ENCODE measurements at regions not wholly inside any gene's neighbourhood (a gene's known extent, or its start where the extent isn't known, plus 50 kb on each side); places are given as distances from the start of the nearest gene placed in this dataset.

DNA sequence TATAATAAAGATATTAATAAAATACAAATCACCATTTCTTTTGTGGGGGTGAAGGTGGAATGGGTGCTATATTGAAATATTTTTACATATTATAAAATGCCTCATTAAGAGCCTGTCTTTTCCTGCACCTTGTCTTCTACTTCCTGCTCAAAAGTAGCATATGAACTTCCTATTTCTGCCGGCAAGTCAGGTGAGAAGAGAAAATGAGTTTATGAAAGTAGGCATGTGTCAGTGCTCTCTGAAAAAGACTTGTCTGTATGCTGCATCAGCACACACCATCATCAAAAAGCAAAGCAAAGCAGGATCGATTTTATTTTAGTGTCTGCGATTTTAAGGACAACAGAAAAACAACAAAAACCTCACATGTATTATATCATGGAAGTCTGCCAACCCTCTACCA, 114.2 kb downstream of the RAP2A start:
- Histone ChIP-seq H3K27me3 (ENCODE audit: control insufficient read depth, insufficient read depth, low read length) (no peaks in the 10 kb centered on the region), H3K36me3 (ENCODE audit: control insufficient read depth, insufficient read depth, low read length) (no peaks in the 10 kb centered on the region), H3K27ac (ENCODE audit: insufficient read depth, low read length, poor library complexity, severe bottlenecking) (no peak overlapping the region), H3K9me3 (ENCODE audit: control insufficient read depth in 2 of 2, low read length in 2 of 2) (no peaks in the 10 kb centered on the region), H3K4me3 (ENCODE audit: low read depth, low read length) (no peak overlapping the region), H3K4me1 (ENCODE audit: control insufficient read depth, insufficient read depth, low read length, poor library complexity, severe bottlenecking) (no peaks in the 10 kb centered on the region)
- Mint-ChIP-seq H3K36me3 (no peaks in the 10 kb centered on the region), H3K4me3 (no peak overlapping the region), H3K27ac (no peak overlapping the region), H3K27me3 (no peaks in the 10 kb centered on the region), H3K9me3 (peaks cover 0 to 3% (median 0%) of the 10 kb centered on the region in 7 donors), H3K4me1 (peaks cover 0 to 3% (median 0%) of the 10 kb centered on the region in 4 donors)
- DNase-seq = no peak
- ATAC-seq (ENCODE audit: low read depth in 2 of 2) = no peak

DNA sequence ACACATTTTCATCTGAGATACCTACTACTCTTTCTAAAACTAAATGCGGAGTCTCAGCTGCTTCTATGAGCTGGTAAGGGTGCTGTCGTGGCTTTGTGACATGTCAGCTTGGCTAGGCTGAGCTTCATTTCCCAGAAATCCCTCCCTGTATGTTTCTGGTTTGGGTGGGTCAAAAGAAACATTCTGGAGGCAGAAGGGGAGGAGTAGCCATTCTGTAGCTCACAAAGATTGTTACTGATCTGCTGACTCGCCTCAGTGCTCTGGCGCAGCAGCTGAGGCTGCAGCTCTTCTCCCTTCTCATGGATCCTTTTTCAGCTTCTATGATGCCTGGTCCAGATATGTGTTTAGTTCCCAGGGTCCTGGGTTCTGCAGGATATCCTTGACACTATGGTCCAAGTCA, 114.7 kb downstream of the RAP2A start:
- H3K36me3 Mint-ChIP-seq = no peaks in the 10 kb centered on the region
- Histone ChIP-seq H3K4me1 (ENCODE audit: control insufficient read depth, insufficient read depth, low read length, poor library complexity, severe bottlenecking) (no peaks in the 10 kb centered on the region), H3K27me3 (ENCODE audit: control insufficient read depth, insufficient read depth, low read length) (no peaks in the 10 kb centered on the region), H3K27ac (ENCODE audit: insufficient read depth, low read length, poor library complexity, severe bottlenecking) (no peak overlapping the region), H3K36me3 (ENCODE audit: control insufficient read depth, insufficient read depth, low read length) (no peaks in the 10 kb centered on the region), H3K9me3 (ENCODE audit: control insufficient read depth in 2 of 2, low read length in 2 of 2) (no peaks in the 10 kb centered on the region), H3K4me3 (ENCODE audit: low read depth, low read length) (no peak overlapping the region)
- H3K27ac Mint-ChIP-seq = no peak overlapping the region
- DNase-seq = no peak
- no peak for ATAC-seq (ENCODE audit: low read depth in 2 of 2)
- H3K4me1 Mint-ChIP-seq = peaks cover 0 to 3% (median 0%) of the 10 kb centered on the region in 4 donors
- no peak overlapping the region for H3K4me3 Mint-ChIP-seq
- peaks cover 0 to 3% (median 0%) of the 10 kb centered on the region in 7 donors for H3K9me3 Mint-ChIP-seq
- H3K27me3 Mint-ChIP-seq = no peaks in the 10 kb centered on the region

DNA sequence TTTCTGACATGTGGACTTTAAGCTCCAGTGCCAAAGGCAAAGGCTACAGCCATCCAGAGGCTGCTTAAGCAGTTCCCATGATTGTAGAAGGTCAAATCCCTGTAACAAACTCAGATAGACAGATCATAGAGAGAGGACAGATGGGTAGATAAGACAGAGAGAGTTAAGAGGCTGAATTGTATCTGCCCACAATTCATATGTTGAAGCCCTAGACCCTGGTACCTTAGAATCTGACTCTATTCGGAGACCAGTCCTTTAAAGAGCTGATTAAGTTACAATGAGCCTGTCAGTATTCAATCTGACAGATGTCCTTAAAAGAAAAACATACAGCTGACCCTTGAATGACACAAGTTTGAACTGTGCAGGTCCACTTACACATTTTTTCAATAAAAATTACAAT, 115.2 kb downstream of the RAP2A start:
- H3K4me1 Mint-ChIP-seq = peaks cover 0 to 3% (median 0%) of the 10 kb centered on the region in 4 donors
- no peak for DNase-seq
- Histone ChIP-seq H3K27ac (ENCODE audit: insufficient read depth, low read length, poor library complexity, severe bottlenecking) (no peak overlapping the region), H3K36me3 (ENCODE audit: control insufficient read depth, insufficient read depth, low read length) (no peaks in the 10 kb centered on the region), H3K27me3 (ENCODE audit: control insufficient read depth, insufficient read depth, low read length) (no peaks in the 10 kb centered on the region), H3K9me3 (ENCODE audit: control insufficient read depth in 2 of 2, low read length in 2 of 2) (no peaks in the 10 kb centered on the region), H3K4me1 (ENCODE audit: control insufficient read depth, insufficient read depth, low read length, poor library complexity, severe bottlenecking) (no peaks in the 10 kb centered on the region), H3K4me3 (ENCODE audit: low read depth, low read length) (no peak overlapping the region)
- no peaks in the 10 kb centered on the region for H3K27me3 Mint-ChIP-seq
- peaks cover 0 to 3% (median 0%) of the 10 kb centered on the region in 7 donors for H3K9me3 Mint-ChIP-seq
- H3K36me3 Mint-ChIP-seq = no peaks in the 10 kb centered on the region
- H3K27ac Mint-ChIP-seq = no peak overlapping the region
- H3K4me3 Mint-ChIP-seq = no peak overlapping the region
- ATAC-seq (ENCODE audit: low read depth in 2 of 2) = no peak

DNA sequence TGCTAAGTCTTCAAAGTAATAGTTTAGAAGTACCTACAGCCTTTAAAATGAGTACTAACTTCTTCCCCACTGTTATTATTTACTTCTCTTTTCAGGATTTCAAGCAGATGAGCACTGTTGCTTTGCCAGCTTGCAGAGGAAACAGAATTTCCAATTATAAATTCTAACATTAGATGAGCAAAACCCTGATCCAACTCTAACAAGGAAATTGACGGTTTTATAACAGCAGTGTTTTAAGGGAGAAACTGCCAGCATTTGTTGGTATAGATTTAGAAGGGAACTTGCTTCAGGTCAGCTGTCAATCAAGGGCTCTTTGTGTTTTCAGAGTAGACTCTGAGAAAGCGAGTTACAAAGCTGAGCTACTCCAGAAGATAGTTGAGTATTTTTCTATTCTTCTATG, 120.5 kb downstream of the RAP2A start:
- H3K27ac Mint-ChIP-seq = no peak overlapping the region
- no peak overlapping the region for H3K4me3 ChIP-seq (ENCODE audit: low read depth, low read length)

DNA sequence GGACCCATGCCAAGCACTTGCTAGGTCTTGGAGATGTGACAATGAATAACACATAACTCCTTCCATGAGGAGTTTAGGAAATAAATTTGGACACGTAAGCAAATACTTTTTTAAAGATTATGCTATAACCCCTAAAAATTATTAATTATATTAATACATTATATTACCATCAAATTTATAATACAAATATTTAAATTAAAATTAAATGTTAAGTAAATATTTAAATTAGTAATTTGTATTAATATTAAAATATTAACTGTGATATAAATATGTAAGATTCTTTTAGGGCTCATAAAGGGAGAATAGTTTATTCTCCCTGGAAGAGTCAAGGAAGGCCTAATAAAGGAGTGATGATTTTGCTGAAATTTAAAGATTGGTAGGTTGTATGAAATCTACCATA, 121.1 kb downstream of the RAP2A start:
- Mint-ChIP-seq H3K4me3 (no peak overlapping the region), H3K27me3 (no peaks in the 10 kb centered on the region), H3K9me3 (peaks cover 0 to 5% (median 0%) of the 10 kb centered on the region in 7 donors), H3K36me3 (no peaks in the 10 kb centered on the region), H3K27ac (no peak overlapping the region), H3K4me1 (no peaks in the 10 kb centered on the region)
- no peak for ATAC-seq (ENCODE audit: low read depth in 2 of 2)
- no peak overlapping the region for H3K4me3 ChIP-seq (ENCODE audit: low read depth, low read length)
- no peak for DNase-seq
- no peaks in the 10 kb centered on the region for H3K36me3 ChIP-seq (ENCODE audit: control insufficient read depth, insufficient read depth, low read length)
- no peaks in the 10 kb centered on the region for H3K9me3 ChIP-seq (ENCODE audit: control insufficient read depth in 2 of 2, low read length in 2 of 2)
- no peak overlapping the region for H3K27ac ChIP-seq (ENCODE audit: insufficient read depth, low read length, poor library complexity, severe bottlenecking)
- no peaks in the 10 kb centered on the region for H3K27me3 ChIP-seq (ENCODE audit: control insufficient read depth, insufficient read depth, low read length)
- no peaks in the 10 kb centered on the region for H3K4me1 ChIP-seq (ENCODE audit: control insufficient read depth, insufficient read depth, low read length, poor library complexity, severe bottlenecking)

More for the DNA sequence above, 120.5 kb downstream of the RAP2A start:
- Histone ChIP-seq H3K36me3 (ENCODE audit: control insufficient read depth, insufficient read depth, low read length) (no peaks in the 10 kb centered on the region), H3K4me1 (ENCODE audit: control insufficient read depth, insufficient read depth, low read length, poor library complexity, severe bottlenecking) (no peaks in the 10 kb centered on the region), H3K27me3 (ENCODE audit: control insufficient read depth, insufficient read depth, low read length) (no peaks in the 10 kb centered on the region), H3K27ac (ENCODE audit: insufficient read depth, low read length, poor library complexity, severe bottlenecking) (no peak overlapping the region), H3K9me3 (ENCODE audit: control insufficient read depth in 2 of 2, low read length in 2 of 2) (no peaks in the 10 kb centered on the region)
- no peak for DNase-seq
- Mint-ChIP-seq H3K4me3 (no peak overlapping the region), H3K9me3 (peaks cover 0 to 5% (median 0%) of the 10 kb centered on the region in 7 donors), H3K36me3 (no peaks in the 10 kb centered on the region), H3K4me1 (no peaks in the 10 kb centered on the region), H3K27me3 (no peaks in the 10 kb centered on the region)
- ATAC-seq (ENCODE audit: low read depth in 2 of 2) = no peak

DNA sequence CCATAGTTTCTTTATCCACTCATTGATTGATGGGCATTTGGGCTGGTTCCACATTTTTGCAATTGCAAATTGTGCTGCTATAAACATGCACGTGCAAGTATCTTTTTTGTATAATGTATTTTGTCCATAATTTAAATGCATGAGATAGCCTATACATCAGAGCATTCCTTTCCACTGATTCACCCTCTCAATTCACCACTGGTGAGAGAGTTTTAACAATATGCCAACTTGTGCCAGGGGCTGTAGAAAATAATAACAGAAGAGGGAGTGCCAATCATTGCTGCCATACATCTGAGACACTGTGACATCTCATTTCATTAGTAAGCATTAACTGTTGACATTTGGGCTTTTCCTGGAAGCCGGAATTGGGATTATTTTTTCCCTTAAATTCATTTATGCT, 125.1 kb downstream of the RAP2A start:
- no peak overlapping the region for H3K4me3 ChIP-seq (ENCODE audit: low read depth, low read length)
- H3K4me1 ChIP-seq (ENCODE audit: control insufficient read depth, insufficient read depth, low read length, poor library complexity, severe bottlenecking) = no peaks in the 10 kb centered on the region
- DNase-seq (no peak), ATAC-seq (ENCODE audit: low read depth in 2 of 2) (no peak)
- H3K9me3 ChIP-seq (ENCODE audit: control insufficient read depth in 2 of 2, low read length in 2 of 2) = no peaks in the 10 kb centered on the region
- H3K9me3 Mint-ChIP-seq = peaks cover 0 to 5% (median 0%) of the 10 kb centered on the region in 7 donors
- no peaks in the 10 kb centered on the region for H3K36me3 Mint-ChIP-seq
- no peak overlapping the region for H3K27ac ChIP-seq (ENCODE audit: insufficient read depth, low read length, poor library complexity, severe bottlenecking)
- H3K27me3 ChIP-seq (ENCODE audit: control insufficient read depth, insufficient read depth, low read length) = no peaks in the 10 kb centered on the region
- H3K27ac Mint-ChIP-seq = no peak overlapping the region
- H3K36me3 ChIP-seq (ENCODE audit: control insufficient read depth, insufficient read depth, low read length) = no peaks in the 10 kb centered on the region
- peaks cover 8% of the 10 kb centered on the region for H3K27me3 Mint-ChIP-seq
- no peaks in the 10 kb centered on the region for H3K4me1 Mint-ChIP-seq
- H3K4me3 Mint-ChIP-seq = no peak overlapping the region

DNA sequence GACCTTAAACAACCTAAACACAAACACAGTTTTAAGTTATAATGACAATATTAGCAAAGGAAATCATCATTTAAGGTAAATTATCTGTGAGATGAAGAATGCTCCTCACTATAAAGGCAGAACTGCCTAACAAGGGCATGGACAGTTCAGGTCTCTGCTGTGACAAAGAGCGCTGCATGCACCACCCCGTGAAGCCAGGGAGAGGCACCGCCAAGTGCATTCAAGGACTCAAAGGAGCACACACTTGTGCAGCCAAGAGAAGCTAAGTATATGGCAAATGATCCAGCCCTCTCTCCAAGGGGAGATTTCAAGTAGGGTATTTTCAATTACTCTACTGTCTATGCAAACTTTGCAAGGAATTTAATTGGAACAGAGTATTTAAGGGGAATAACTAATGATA, 126.0 kb downstream of the RAP2A start:
- Histone ChIP-seq H3K4me1 (ENCODE audit: control insufficient read depth, insufficient read depth, low read length, poor library complexity, severe bottlenecking) (no peaks in the 10 kb centered on the region), H3K27me3 (ENCODE audit: control insufficient read depth, insufficient read depth, low read length) (no peaks in the 10 kb centered on the region), H3K36me3 (ENCODE audit: control insufficient read depth, insufficient read depth, low read length) (no peaks in the 10 kb centered on the region), H3K27ac (ENCODE audit: insufficient read depth, low read length, poor library complexity, severe bottlenecking) (no peak overlapping the region), H3K9me3 (ENCODE audit: control insufficient read depth in 2 of 2, low read length in 2 of 2) (no peaks in the 10 kb centered on the region), H3K4me3 (ENCODE audit: low read depth, low read length) (no peak overlapping the region)
- no peak overlapping the region for H3K4me3 Mint-ChIP-seq
- H3K27me3 Mint-ChIP-seq = peaks cover 8% of the 10 kb centered on the region
- H3K4me1 Mint-ChIP-seq = no peaks in the 10 kb centered on the region
- H3K27ac Mint-ChIP-seq = no peak overlapping the region
- H3K9me3 Mint-ChIP-seq = peaks cover 0 to 5% (median 0%) of the 10 kb centered on the region in 7 donors
- no peak for DNase-seq
- no peaks in the 10 kb centered on the region for H3K36me3 Mint-ChIP-seq
- ATAC-seq (ENCODE audit: low read depth in 2 of 2) = no peak

DNA sequence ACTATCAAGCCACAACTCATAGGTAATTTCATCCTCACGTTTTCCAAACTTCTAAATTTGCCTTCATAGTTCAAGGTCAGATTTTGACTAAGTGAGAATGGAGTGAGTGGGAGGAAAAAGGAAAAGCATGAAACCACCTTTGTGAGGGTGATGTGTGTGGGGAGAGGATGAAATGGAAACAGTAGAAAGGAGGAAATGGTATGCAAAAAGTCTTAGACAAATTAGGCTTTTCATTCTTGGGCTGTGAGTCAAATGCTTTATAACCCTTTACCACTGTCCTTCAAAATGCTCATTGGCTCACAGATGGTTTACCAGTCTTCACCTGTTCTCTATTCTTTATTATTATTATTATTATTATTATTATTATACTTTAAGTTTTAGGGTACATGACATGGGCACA, 127.2 kb downstream of the RAP2A start:
- DNase-seq = no peak
- Mint-ChIP-seq H3K36me3 (no peaks in the 10 kb centered on the region), H3K27ac (no peak overlapping the region), H3K9me3 (peaks cover 0 to 5% (median 0%) of the 10 kb centered on the region in 7 donors), H3K4me1 (no peaks in the 10 kb centered on the region), H3K4me3 (no peak overlapping the region), H3K27me3 (peaks cover 8% of the 10 kb centered on the region)
- H3K4me3 ChIP-seq (ENCODE audit: low read depth, low read length) = no peak overlapping the region
- H3K4me1 ChIP-seq (ENCODE audit: control insufficient read depth, insufficient read depth, low read length, poor library complexity, severe bottlenecking) = no peaks in the 10 kb centered on the region
- H3K36me3 ChIP-seq (ENCODE audit: control insufficient read depth, insufficient read depth, low read length) = no peaks in the 10 kb centered on the region
- H3K9me3 ChIP-seq (ENCODE audit: control insufficient read depth in 2 of 2, low read length in 2 of 2) = no peaks in the 10 kb centered on the region
- H3K27me3 ChIP-seq (ENCODE audit: control insufficient read depth, insufficient read depth, low read length) = no peaks in the 10 kb centered on the region
- no peak overlapping the region for H3K27ac ChIP-seq (ENCODE audit: insufficient read depth, low read length, poor library complexity, severe bottlenecking)
- no peak for ATAC-seq (ENCODE audit: low read depth in 2 of 2)

All from CD4-positive, CD25-positive, alpha-beta regulatory T cell (primary cell).